ENCODE measurements at regions not wholly inside any gene's neighbourhood (a gene's known extent, or its start where the extent isn't known, plus 50 kb on each side); places are given as distances from the start of the nearest gene placed in this dataset.

- no peaks in the 10 kb centered on the region for H3K36me3 ChIP-seq (replicated peaks; ENCODE audit: insufficient read depth, low read depth)
- H3K9me2 ChIP-seq (replicated peaks; ENCODE audit: insufficient read depth): no peaks in the 10 kb centered on the region
- H3K4me2 ChIP-seq: no peak overlapping the region
- TF ChIP-seq EZH2phosphoT487 (IDR thresholded peaks at IDR 0.05; ENCODE audit: low read depth, severe bottlenecking, unreplicated experiment) (no peak), EZH2 (IDR thresholded peaks at IDR 0.05; ENCODE audit: borderline replicate concordance) (no peak), CTCF (IDR thresholded peaks at IDR 0.05; ENCODE audit: poor library complexity) (no peak)
- no peak overlapping the region for H2AFZ ChIP-seq
- H3K27ac ChIP-seq: no peak overlapping the region
- H4K20me1 ChIP-seq (ENCODE audit: insufficient read depth, poor library complexity, severe bottlenecking): no peaks in the 10 kb centered on the region
- no peaks in the 10 kb centered on the region for H3K4me1 ChIP-seq (ENCODE audit: insufficient read depth)
- DNase-seq (ENCODE audit: low spot score): no peak
- no peaks in the 10 kb centered on the region for H3K9me3 ChIP-seq (ENCODE audit: low read depth)
- no peak overlapping the region for H3K4me3 ChIP-seq
- 64% methylated on average over 1 of the region's 1 CpG for WGBS (ENCODE audit: low lambda C conversion rate, missing lambda C conversion rate)
- no peaks in the 10 kb centered on the region for H3K27me3 ChIP-seq
- H3K79me2 ChIP-seq: no peaks in the 10 kb centered on the region
These were observed 755.1 kb upstream of the EPHA6 start for GRCh38 chr3:96059301-96059700.

GRCh38 chr3:96069065-96069464 lies 745.3 kb upstream of the EPHA6 start:
- Histone ChIP-seq H3K79me2 (no peaks in the 10 kb centered on the region), H3K4me1 (ENCODE audit: insufficient read depth) (no peaks in the 10 kb centered on the region), H3K9me3 (ENCODE audit: low read depth) (no peaks in the 10 kb centered on the region), H3K4me3 (no peak overlapping the region), H3K4me2 (no peak overlapping the region), H4K20me1 (ENCODE audit: insufficient read depth, poor library complexity, severe bottlenecking) (no peaks in the 10 kb centered on the region), H3K27me3 (no peaks in the 10 kb centered on the region), H3K36me3 (replicated peaks; ENCODE audit: insufficient read depth, low read depth) (no peaks in the 10 kb centered on the region), H3K27ac (no peak overlapping the region), H3K9me2 (replicated peaks; ENCODE audit: insufficient read depth) (no peaks in the 10 kb centered on the region), H2AFZ (no peak overlapping the region)
- DNase-seq (ENCODE audit: low spot score): no peak
- 84% methylated on average over 1 of the region's 1 CpG for WGBS (ENCODE audit: low lambda C conversion rate, missing lambda C conversion rate)
- TF ChIP-seq EZH2 (IDR thresholded peaks at IDR 0.05; ENCODE audit: borderline replicate concordance) (no peak), CTCF (IDR thresholded peaks at IDR 0.05; ENCODE audit: poor library complexity) (no peak), EZH2phosphoT487 (IDR thresholded peaks at IDR 0.05; ENCODE audit: low read depth, severe bottlenecking, unreplicated experiment) (no peak)

- Histone ChIP-seq H3K79me2 (no peaks in the 10 kb centered on the region), H3K4me1 (ENCODE audit: insufficient read depth) (no peaks in the 10 kb centered on the region), H3K9me3 (ENCODE audit: low read depth) (no peaks in the 10 kb centered on the region), H3K27ac (no peak overlapping the region), H3K4me3 (no peak overlapping the region), H3K27me3 (no peaks in the 10 kb centered on the region), H3K9me2 (replicated peaks; ENCODE audit: insufficient read depth) (no peaks in the 10 kb centered on the region), H3K36me3 (replicated peaks; ENCODE audit: insufficient read depth, low read depth) (no peaks in the 10 kb centered on the region), H2AFZ (no peak overlapping the region), H4K20me1 (ENCODE audit: insufficient read depth, poor library complexity, severe bottlenecking) (no peaks in the 10 kb centered on the region), H3K4me2 (no peak overlapping the region)
- TF ChIP-seq EZH2phosphoT487 (IDR thresholded peaks at IDR 0.05; ENCODE audit: low read depth, severe bottlenecking, unreplicated experiment) (no peak), EZH2 (IDR thresholded peaks at IDR 0.05; ENCODE audit: borderline replicate concordance) (no peak), CTCF (IDR thresholded peaks at IDR 0.05; ENCODE audit: poor library complexity) (no peak)
- DNase-seq (ENCODE audit: low spot score): no peak
These were observed 743.7 kb upstream of the EPHA6 start for GRCh38 chr3:96070678-96071077.

- H3K36me3 ChIP-seq (replicated peaks; ENCODE audit: insufficient read depth, low read depth): no peaks in the 10 kb centered on the region
- H3K9me3 ChIP-seq (ENCODE audit: low read depth): no peaks in the 10 kb centered on the region
- H3K9me2 ChIP-seq (replicated peaks; ENCODE audit: insufficient read depth): no peaks in the 10 kb centered on the region
- H3K27me3 ChIP-seq: no peaks in the 10 kb centered on the region
- H4K20me1 ChIP-seq (ENCODE audit: insufficient read depth, poor library complexity, severe bottlenecking): no peaks in the 10 kb centered on the region
- H3K4me2 ChIP-seq: no peak overlapping the region
- no peaks in the 10 kb centered on the region for H3K4me1 ChIP-seq (ENCODE audit: insufficient read depth)
- H3K27ac ChIP-seq: no peak overlapping the region
- 78% methylated on average over 5 of the region's 5 CpGs for WGBS (ENCODE audit: low lambda C conversion rate, missing lambda C conversion rate)
- no peaks in the 10 kb centered on the region for H3K79me2 ChIP-seq
- TF ChIP-seq EZH2phosphoT487 (IDR thresholded peaks at IDR 0.05; ENCODE audit: low read depth, severe bottlenecking, unreplicated experiment) (no peak), CTCF (IDR thresholded peaks at IDR 0.05; ENCODE audit: poor library complexity) (no peak), EZH2 (IDR thresholded peaks at IDR 0.05; ENCODE audit: borderline replicate concordance) (no peak)
- H3K4me3 ChIP-seq: no peak overlapping the region
- H2AFZ ChIP-seq: no peak overlapping the region
- no peak for DNase-seq (ENCODE audit: low spot score)
These were observed 743.3 kb upstream of the EPHA6 start for GRCh38 chr3:96071097-96071496.
